Immature natural killer cell (primary cell): ENCODE measurements at regions not wholly inside any gene's neighbourhood (a gene's known extent, or its start where the extent isn't known, plus 50 kb on each side); places are given as distances from the start of the nearest gene placed in this dataset.
"Not testable (repeated sequence)": the region's sequence is repeated elsewhere in the genome, so short reads cannot be mapped to it uniquely, and the experiment has no call there.

Source experiments
- DNase-seq, 3 donors: peaks; one replicate each; pipeline ENCODE4 v3.0.0; 2022; ENCODE audit warnings: mixed read lengths in 1 of 3
- H3K27ac Mint-ChIP-seq, 6 donors: one replicate each; pipeline ENCODE4 v1.8.0; 2020; ENCODE audit warnings: mixed read lengths in 6 of 6, mild to moderate bottlenecking in 5 of 6, inconsistent platforms in 4 of 6, moderate library complexity in 3 of 6
- H3K27me3 Mint-ChIP-seq, 3 donors: one replicate each; pipeline ENCODE4 v1.8.0; 2020 to 2021; ENCODE audit warnings: low read depth in 3 of 3, mild to moderate bottlenecking in 3 of 3, mixed read lengths in 3 of 3, moderate library complexity in 3 of 3, inconsistent platforms in 1 of 3
- H3K36me3 Mint-ChIP-seq, 3 donors: one replicate each; pipeline ENCODE4 v1.8.0; 2020; ENCODE audit warnings: mixed read lengths in 3 of 3, inconsistent platforms in 2 of 3, mild to moderate bottlenecking in 2 of 3
- H3K4me1 Mint-ChIP-seq, 2 donors: one replicate each; pipeline ENCODE4 v1.8.0; 2020; ENCODE audit warnings: inconsistent platforms in 2 of 2, mild to moderate bottlenecking in 2 of 2, mixed read lengths in 2 of 2, moderate library complexity in 1 of 2
- H3K4me3 Mint-ChIP-seq, 5 donors: one replicate each; pipeline ENCODE4 v1.8.0; 2020; ENCODE audit warnings: mild to moderate bottlenecking in 5 of 5, mixed read lengths in 5 of 5, inconsistent platforms in 3 of 5, moderate library complexity in 3 of 5
- H3K9me3 Mint-ChIP-seq, 6 donors: one replicate each; pipeline ENCODE4 v1.8.0; 2020; ENCODE audit warnings: mild to moderate bottlenecking in 6 of 6, mixed read lengths in 6 of 6, inconsistent platforms in 4 of 6, moderate library complexity in 3 of 6

GRCh38 chr13:53101883-53102282 is 73.3 kb downstream of the OLFM4 start:
- H3K27me3 Mint-ChIP-seq: peaks cover 2 to 6% (median 6%) of the 10 kb centered on the region in 3 donors
- no peak overlapping the region for H3K4me3 Mint-ChIP-seq
- DNase-seq: no peak
- H3K9me3 Mint-ChIP-seq: peaks cover 0 to 10% (median 4%) of the 10 kb centered on the region in 6 donors
- no peak overlapping the region for H3K27ac Mint-ChIP-seq
- peaks cover 0 to 5% (median 0%) of the 10 kb centered on the region in 3 donors for H3K36me3 Mint-ChIP-seq
- no peaks in the 10 kb centered on the region for H3K4me1 Mint-ChIP-seq

- H3K27me3 Mint-ChIP-seq: peaks cover 1 to 6% (median 5%) of the 10 kb centered on the region in 3 donors
- H3K27ac Mint-ChIP-seq: no peak overlapping the region
- no peak overlapping the region for H3K4me3 Mint-ChIP-seq
- no peaks in the 10 kb centered on the region for H3K36me3 Mint-ChIP-seq
- no peaks in the 10 kb centered on the region for H3K4me1 Mint-ChIP-seq
- peaks cover 0 to 9% (median 0%) of the 10 kb centered on the region in 6 donors for H3K9me3 Mint-ChIP-seq
- no peak for DNase-seq
Observed at GRCh38 chr13:53104136-53104535, 75.5 kb downstream of the OLFM4 start.

GRCh38 chr13:53105477-53105876 is 76.9 kb downstream of the OLFM4 start:
- Mint-ChIP-seq H3K4me3 (no peak overlapping the region), H3K27me3 (peaks cover 0 to 4% (median 2%) of the 10 kb centered on the region in 3 donors), H3K9me3 (peaks cover 0 to 4% (median 0%) of the 10 kb centered on the region in 6 donors), H3K27ac (no peak overlapping the region), H3K4me1 (no peaks in the 10 kb centered on the region), H3K36me3 (no peaks in the 10 kb centered on the region)
- no peak for DNase-seq

GRCh38 chr13:53105890-53106289 is 77.3 kb downstream of the OLFM4 start:
- Mint-ChIP-seq H3K4me1 (no peaks in the 10 kb centered on the region), H3K27ac (no peak overlapping the region), H3K27me3 (peaks cover 0 to 4% (median 2%) of the 10 kb centered on the region in 3 donors), H3K9me3 (peaks cover 0 to 4% (median 0%) of the 10 kb centered on the region in 6 donors), H3K36me3 (no peaks in the 10 kb centered on the region), H3K4me3 (no peak overlapping the region)
- no peak for DNase-seq

- H3K4me3 Mint-ChIP-seq: no peak overlapping the region
- H3K27me3 Mint-ChIP-seq: peaks cover 0 to 4% (median 2%) of the 10 kb centered on the region in 3 donors
- no peaks in the 10 kb centered on the region for H3K36me3 Mint-ChIP-seq
- no peak overlapping the region for H3K27ac Mint-ChIP-seq
- peaks cover 0 to 6% (median 0%) of the 10 kb centered on the region in 6 donors for H3K9me3 Mint-ChIP-seq
- no peaks in the 10 kb centered on the region for H3K4me1 Mint-ChIP-seq
- DNase-seq: no peak
Observed at GRCh38 chr13:53110181-53110580, 81.6 kb downstream of the OLFM4 start.

- Mint-ChIP-seq H3K4me1 (no peaks in the 10 kb centered on the region), H3K27me3 (peaks cover 0 to 4% (median 2%) of the 10 kb centered on the region in 3 donors), H3K27ac (no peak overlapping the region), H3K36me3 (no peaks in the 10 kb centered on the region), H3K9me3 (peaks cover 0 to 6% (median 0%) of the 10 kb centered on the region in 6 donors), H3K4me3 (no peak overlapping the region)
- no peak for DNase-seq
Observed at GRCh38 chr13:53110614-53111013, 82.0 kb downstream of the OLFM4 start.

- H3K27ac Mint-ChIP-seq: no peak overlapping the region
- no peaks in the 10 kb centered on the region for H3K36me3 Mint-ChIP-seq
- peaks cover 0 to 2% (median 2%) of the 10 kb centered on the region in 3 donors for H3K27me3 Mint-ChIP-seq
- peaks cover 0 to 10% (median 0%) of the 10 kb centered on the region in 6 donors for H3K9me3 Mint-ChIP-seq
- no peak overlapping the region for H3K4me3 Mint-ChIP-seq
- no peaks in the 10 kb centered on the region for H3K4me1 Mint-ChIP-seq
- no peak for DNase-seq
Observed at GRCh38 chr13:53112522-53112921, 83.9 kb downstream of the OLFM4 start.

GRCh38 chr13:53117048-53117447 is 88.4 kb downstream of the OLFM4 start:
- H3K27me3 Mint-ChIP-seq, H3K4me1 Mint-ChIP-seq, DNase-seq, H3K27ac Mint-ChIP-seq, H3K36me3 Mint-ChIP-seq, H3K4me3 Mint-ChIP-seq: not testable (repeated sequence)
- H3K9me3 Mint-ChIP-seq: peaks cover 0 to 10% (median under 1%) of the 10 kb centered on the region in 6 donors

GRCh38 chr13:53121131-53121773 is 92.6 kb downstream of the OLFM4 start:
- peaks cover 0 to 2% (median 0%) of the 10 kb centered on the region in 3 donors for H3K27me3 Mint-ChIP-seq
- H3K36me3 Mint-ChIP-seq: no peaks in the 10 kb centered on the region
- H3K4me3 Mint-ChIP-seq: no peak overlapping the region
- H3K27ac Mint-ChIP-seq: no peak overlapping the region
- no peak for DNase-seq
- peaks cover 0 to 8% (median under 1%) of the 10 kb centered on the region in 6 donors for H3K9me3 Mint-ChIP-seq
- H3K4me1 Mint-ChIP-seq: no peaks in the 10 kb centered on the region

- H3K9me3 Mint-ChIP-seq: peaks cover 0 to 8% (median under 1%) of the 10 kb centered on the region in 6 donors
- H3K27me3 Mint-ChIP-seq: peaks cover 0 to 2% (median 0%) of the 10 kb centered on the region in 3 donors
- DNase-seq: no peak
- no peaks in the 10 kb centered on the region for H3K36me3 Mint-ChIP-seq
- H3K27ac Mint-ChIP-seq: no peak overlapping the region
- H3K4me1 Mint-ChIP-seq: no peaks in the 10 kb centered on the region
- no peak overlapping the region for H3K4me3 Mint-ChIP-seq
Observed at GRCh38 chr13:53121919-53122318, 93.3 kb downstream of the OLFM4 start.

GRCh38 chr13:53123536-53123935 is 94.9 kb downstream of the OLFM4 start:
- peaks cover 0 to 6% (median 0%) of the 10 kb centered on the region in 3 donors for H3K27me3 Mint-ChIP-seq
- H3K9me3 Mint-ChIP-seq: peaks cover 0 to 2% (median 0%) of the 10 kb centered on the region in 6 donors
- no peak for DNase-seq
- no peak overlapping the region for H3K27ac Mint-ChIP-seq
- no peak overlapping the region for H3K4me3 Mint-ChIP-seq
- no peaks in the 10 kb centered on the region for H3K36me3 Mint-ChIP-seq
- no peaks in the 10 kb centered on the region for H3K4me1 Mint-ChIP-seq

- Mint-ChIP-seq H3K27ac (no peak overlapping the region), H3K36me3 (no peaks in the 10 kb centered on the region), H3K27me3 (peaks cover 0 to 4% (median 0%) of the 10 kb centered on the region in 3 donors), H3K9me3 (no peaks in the 10 kb centered on the region), H3K4me1 (no peaks in the 10 kb centered on the region), H3K4me3 (no peak overlapping the region)
- DNase-seq: no peak
Observed at GRCh38 chr13:53124623-53125022, 96.0 kb downstream of the OLFM4 start.

GRCh38 chr13:53126841-53127245 is 98.2 kb downstream of the OLFM4 start:
- H3K4me1 Mint-ChIP-seq: no peaks in the 10 kb centered on the region
- H3K9me3 Mint-ChIP-seq: no peaks in the 10 kb centered on the region

GRCh38 chr13:53127373-53127772 is 98.8 kb downstream of the OLFM4 start:
- Mint-ChIP-seq H3K36me3 (no peaks in the 10 kb centered on the region), H3K4me3 (no peak overlapping the region), H3K4me1 (no peaks in the 10 kb centered on the region), H3K27ac (no peak overlapping the region), H3K27me3 (peaks cover 0 to 4% (median under 1%) of the 10 kb centered on the region in 3 donors), H3K9me3 (no peaks in the 10 kb centered on the region)
- DNase-seq: no peak

More at GRCh38 chr13:53126841-53127245, 98.2 kb downstream of the OLFM4 start:
- peaks cover 0 to 4% (median 0%) of the 10 kb centered on the region in 3 donors for H3K27me3 Mint-ChIP-seq
- H3K4me3 Mint-ChIP-seq: no peak overlapping the region
- no peak for DNase-seq
- H3K36me3 Mint-ChIP-seq: no peaks in the 10 kb centered on the region
- H3K27ac Mint-ChIP-seq: no peak overlapping the region
